Endodermal cell (in vitro differentiated cells): ENCODE measurements at regions not wholly inside any gene's neighbourhood (a gene's known extent, or its start where the extent isn't known, plus 50 kb on each side); places are given as distances from the start of the nearest gene placed in this dataset.

Source experiments
- DNase-seq: peaks from one replicate; pipeline ENCODE4 v3.0.0-alpha.2; 2017
- H3K27ac ChIP-seq: 2 replicates; pipeline ENCODE4 v1.5.1; 2013; ENCODE audit warnings: mild to moderate bottlenecking, low read depth, low read length, moderate library complexity
- H3K27me3 ChIP-seq: 2 replicates; pipeline ENCODE4 v1.6.1; 2013; ENCODE audit warnings: mild to moderate bottlenecking, low read length, moderate library complexity; ENCODE audit not compliant: insufficient read depth, control insufficient read depth, poor library complexity, severe bottlenecking
- H3K36me3 ChIP-seq: 2 replicates; pipeline ENCODE4 v1.7.0; 2013; ENCODE audit warnings: mild to moderate bottlenecking, low read length, moderate library complexity; ENCODE audit not compliant: control insufficient read depth, insufficient read depth
- H3K4me1 ChIP-seq: one replicate; pipeline ENCODE4 v1.7.0; 2013; ENCODE audit warnings: low read length; ENCODE audit not compliant: control insufficient read depth, insufficient read depth
- H3K4me3 ChIP-seq: 2 replicates; pipeline ENCODE4 v1.5.1; 2013; ENCODE audit warnings: mild to moderate bottlenecking, low read length, moderate library complexity
- H3K9ac ChIP-seq: 2 replicates; pipeline ENCODE4 v1.6.1; 2013; ENCODE audit warnings: mild to moderate bottlenecking, low read length, moderate library complexity; ENCODE audit not compliant: poor library complexity, severe bottlenecking; ENCODE audit errors: extremely low read depth
- H3K9me3 ChIP-seq: 2 replicates; pipeline ENCODE4 v1.6.1; 2013; ENCODE audit warnings: mild to moderate bottlenecking, low read length, moderate library complexity; ENCODE audit not compliant: control insufficient read depth
- H3K27ac Mint-ChIP-seq: 2 replicates; pipeline ENCODE4 v1.8.0; 2020; ENCODE audit warnings: mixed read lengths
- H3K27me3 Mint-ChIP-seq: 2 replicates; pipeline ENCODE4 v1.8.0; 2021; ENCODE audit warnings: mild to moderate bottlenecking, mixed read lengths; ENCODE audit not compliant: insufficient read depth
- H3K36me3 Mint-ChIP-seq: 2 replicates; pipeline ENCODE4 v1.8.0; 2020; ENCODE audit warnings: low read depth, mixed read lengths
- H3K4me1 Mint-ChIP-seq: 2 replicates; pipeline ENCODE4 v1.8.0; 2020; ENCODE audit warnings: mixed read lengths
- H3K4me3 Mint-ChIP-seq: 2 replicates; pipeline ENCODE4 v1.8.0; 2020; ENCODE audit warnings: mild to moderate bottlenecking, moderate library complexity, mixed read lengths
- H3K9me3 Mint-ChIP-seq: 2 replicates; pipeline ENCODE4 v1.8.0; 2020; ENCODE audit warnings: mild to moderate bottlenecking, mixed read lengths
- WGBS, 2 experiments: methylation state at CpG; one replicate each; pipeline versions ENCODE4 v1.1.5 to v1.1.7; 2013; ENCODE audit warnings: missing lambda C conversion rate in 2 of 2, mixed read lengths in 1 of 2; ENCODE audit not compliant: insufficient coverage in 1 of 2, insufficient read length in 1 of 2; 5-methylcytosine and 5-hydroxymethylcytosine counted together
- TF ChIP-seq, protein P1 (sequence below): fragments of 200-600 bp; sonication (generic); conservative IDR thresholded peaks from 2 replicates; pipeline ENCODE4 v1.5.0; 2021; ENCODE audit warnings: antibody characterized with exemption, mild to moderate bottlenecking

DNA sequence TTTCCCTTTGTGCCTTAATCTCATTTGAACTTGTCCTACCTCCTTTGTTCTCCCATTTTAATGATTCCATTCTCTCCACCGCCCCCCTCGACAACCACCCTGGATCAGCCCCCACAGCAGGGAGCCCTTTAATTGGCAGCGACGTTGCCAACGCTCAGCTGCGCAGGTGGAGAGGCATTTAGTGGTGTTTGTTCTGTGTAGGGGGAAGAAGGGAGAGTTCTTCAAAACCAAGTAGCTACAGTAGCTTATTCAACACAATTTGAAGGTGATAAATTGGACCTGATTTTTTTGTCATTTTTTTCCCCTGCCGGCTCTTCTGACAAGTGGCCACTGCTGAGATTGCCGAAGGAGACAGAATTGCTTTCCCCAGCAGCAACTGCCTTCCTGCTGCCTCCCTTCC lies 499.1 kb downstream of the CDK5RAP2 start:
- Mint-ChIP-seq H3K4me3 (no peak overlapping the region), H3K4me1 (peaks cover 7% of the 10 kb centered on the region), H3K27ac (no peak overlapping the region), H3K27me3 (peaks cover 23% of the 10 kb centered on the region), H3K36me3 (peaks cover 3% of the 10 kb centered on the region), H3K9me3 (peaks cover 27% of the 10 kb centered on the region)
- 20 to 53% methylated on average over 1 to 8 of the region's 8 CpGs for WGBS, 2 experiments
- H3K36me3 ChIP-seq = no peaks in the 10 kb centered on the region
- peaks cover 17% of the 10 kb centered on the region for H3K9me3 ChIP-seq
- H3K4me3 ChIP-seq = no peak overlapping the region
- H3K4me1 ChIP-seq = no peaks in the 10 kb centered on the region
- TF ChIP-seq, protein P1, sequence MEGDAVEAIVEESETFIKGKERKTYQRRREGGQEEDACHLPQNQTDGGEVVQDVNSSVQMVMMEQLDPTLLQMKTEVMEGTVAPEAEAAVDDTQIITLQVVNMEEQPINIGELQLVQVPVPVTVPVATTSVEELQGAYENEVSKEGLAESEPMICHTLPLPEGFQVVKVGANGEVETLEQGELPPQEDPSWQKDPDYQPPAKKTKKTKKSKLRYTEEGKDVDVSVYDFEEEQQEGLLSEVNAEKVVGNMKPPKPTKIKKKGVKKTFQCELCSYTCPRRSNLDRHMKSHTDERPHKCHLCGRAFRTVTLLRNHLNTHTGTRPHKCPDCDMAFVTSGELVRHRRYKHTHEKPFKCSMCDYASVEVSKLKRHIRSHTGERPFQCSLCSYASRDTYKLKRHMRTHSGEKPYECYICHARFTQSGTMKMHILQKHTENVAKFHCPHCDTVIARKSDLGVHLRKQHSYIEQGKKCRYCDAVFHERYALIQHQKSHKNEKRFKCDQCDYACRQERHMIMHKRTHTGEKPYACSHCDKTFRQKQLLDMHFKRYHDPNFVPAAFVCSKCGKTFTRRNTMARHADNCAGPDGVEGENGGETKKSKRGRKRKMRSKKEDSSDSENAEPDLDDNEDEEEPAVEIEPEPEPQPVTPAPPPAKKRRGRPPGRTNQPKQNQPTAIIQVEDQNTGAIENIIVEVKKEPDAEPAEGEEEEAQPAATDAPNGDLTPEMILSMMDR = no peak
- H3K9ac ChIP-seq = no peak overlapping the region
- no peak for DNase-seq
- no peaks in the 10 kb centered on the region for H3K27me3 ChIP-seq
- H3K27ac ChIP-seq = no peak overlapping the region

DNA sequence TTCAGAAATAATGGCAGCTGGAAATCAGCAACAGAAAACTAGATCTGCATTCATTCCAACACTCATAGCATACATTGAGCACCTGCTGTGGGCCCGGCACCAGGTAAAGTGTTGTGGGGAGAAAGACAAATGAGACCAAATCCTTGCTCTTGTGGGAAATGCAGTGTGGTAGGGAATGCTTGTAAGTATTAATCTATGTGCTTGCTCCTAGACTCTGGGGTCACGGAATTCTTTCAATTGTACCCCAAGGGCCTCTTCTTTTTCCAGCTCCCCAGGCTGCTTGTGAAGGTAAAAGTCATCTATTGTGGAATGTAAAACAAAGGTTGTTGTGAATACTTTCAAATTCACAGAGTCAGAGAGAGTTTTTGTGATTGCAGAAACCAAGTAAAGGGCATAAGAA lies 501.9 kb downstream of the CDK5RAP2 start:
- Histone ChIP-seq H3K36me3 (no peaks in the 10 kb centered on the region), H3K9ac (no peak overlapping the region), H3K27me3 (no peaks in the 10 kb centered on the region), H3K27ac (no peak overlapping the region), H3K4me3 (no peak overlapping the region), H3K9me3 (no peaks in the 10 kb centered on the region), H3K4me1 (no peaks in the 10 kb centered on the region)
- no peaks in the 10 kb centered on the region for H3K36me3 Mint-ChIP-seq
- WGBS, 2 experiments = 89% methylated on average over 2 of the region's 2 CpGs; no CpG with 5 or more reads in 1 of the 2 experiments
- DNase-seq = no peak
- H3K4me3 Mint-ChIP-seq = no peak overlapping the region
- TF ChIP-seq, protein P1 = no peak
- H3K27me3 Mint-ChIP-seq = peaks cover 15% of the 10 kb centered on the region
- H3K9me3 Mint-ChIP-seq = peaks cover under 1% of the 10 kb centered on the region
- H3K4me1 Mint-ChIP-seq = peaks cover 10% of the 10 kb centered on the region
- no peak overlapping the region for H3K27ac Mint-ChIP-seq

DNA sequence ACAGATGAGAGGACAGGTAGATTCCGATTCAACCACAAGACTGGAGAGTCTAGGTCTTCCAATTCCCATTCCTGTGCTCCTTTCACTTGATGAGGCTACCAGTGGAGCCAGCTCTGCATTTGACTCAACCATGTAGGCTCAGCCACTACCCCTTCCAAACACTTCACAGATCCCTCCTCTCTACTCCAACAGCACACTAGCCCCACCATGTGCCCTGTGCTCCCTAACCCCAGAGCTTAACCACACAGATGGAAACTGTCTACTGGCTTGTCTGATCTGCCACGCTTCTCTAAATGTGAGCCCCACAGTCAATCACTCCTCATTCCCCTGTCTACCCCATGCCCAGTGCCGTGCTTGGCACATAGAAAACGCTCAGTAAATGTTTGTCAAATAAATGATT lies 508.2 kb downstream of the CDK5RAP2 start:
- TF ChIP-seq, protein P1 = peak; percentile 54
- H3K9me3 Mint-ChIP-seq = no peaks in the 10 kb centered on the region

More for the DNA sequence above, 508.2 kb downstream of the CDK5RAP2 start:
- H3K27me3 ChIP-seq = no peaks in the 10 kb centered on the region
- H3K36me3 Mint-ChIP-seq = no peaks in the 10 kb centered on the region
- no peak overlapping the region for H3K4me3 ChIP-seq
- peaks cover 2% of the 10 kb centered on the region for H3K27me3 Mint-ChIP-seq
- DNase-seq = peak; percentile 61
- no peak overlapping the region for H3K27ac Mint-ChIP-seq
- H3K9ac ChIP-seq = no peak overlapping the region
- no peak overlapping the region for H3K27ac ChIP-seq
- no peaks in the 10 kb centered on the region for H3K9me3 ChIP-seq
- peaks cover 26% of the 10 kb centered on the region for H3K4me1 Mint-ChIP-seq
- no peaks in the 10 kb centered on the region for H3K4me1 ChIP-seq
- H3K4me3 Mint-ChIP-seq = no peak overlapping the region
- H3K36me3 ChIP-seq = no peaks in the 10 kb centered on the region
- WGBS, 2 experiments = 84 to 100% methylated on average over 1 to 4 of the region's 4 CpGs
